ENCODE measurements at regions not wholly inside any gene's neighbourhood (a gene's known extent, or its start where the extent isn't known, plus 50 kb on each side); places are given as distances from the start of the nearest gene placed in this dataset.
"Not testable (repeated sequence)": the region's sequence is repeated elsewhere in the genome, so short reads cannot be mapped to it uniquely, and the experiment has no call there.

- no peak for TF ChIP-seq CTCF (IDR thresholded peaks at IDR 0.05; ENCODE audit: insufficient read depth, missing control alignments)
- FAIRE-seq = no peak
Measured at GRCh38 chr5:99788482-99788881, 746.7 kb upstream of the FAM174A start.

GRCh38 chr5:99775189-99775588 is 760.0 kb upstream of the FAM174A start:
- no peak for FAIRE-seq
- no peak for DNase-seq (ENCODE audit: insufficient read length, low spot score)
- TF ChIP-seq CTCF (IDR thresholded peaks at IDR 0.05; ENCODE audit: insufficient read depth, missing control alignments) = no peak

More at GRCh38 chr5:99788482-99788881, 746.7 kb upstream of the FAM174A start:
- DNase-seq (ENCODE audit: insufficient read length, low spot score) = no peak

GRCh38 chr5:99773290-99773689 is 761.9 kb upstream of the FAM174A start:
- FAIRE-seq = no peak
- DNase-seq (ENCODE audit: insufficient read length, low spot score) = no peak
- TF ChIP-seq CTCF (IDR thresholded peaks at IDR 0.05; ENCODE audit: insufficient read depth, missing control alignments) = no peak

GRCh38 chr5:99771296-99771695 is 763.9 kb upstream of the FAM174A start:
- no peak for TF ChIP-seq CTCF (IDR thresholded peaks at IDR 0.05; ENCODE audit: insufficient read depth, missing control alignments)
- DNase-seq (ENCODE audit: insufficient read length, low spot score) = no peak
- FAIRE-seq = no peak

GRCh38 chr5:99765011-99765410 is 770.2 kb upstream of the FAM174A start:
- no peak for DNase-seq (ENCODE audit: insufficient read length, low spot score)
- no peak for TF ChIP-seq CTCF (IDR thresholded peaks at IDR 0.05; ENCODE audit: insufficient read depth, missing control alignments)
- no peak for FAIRE-seq

GRCh38 chr5:99763021-99763774 is 772.0 kb upstream of the FAM174A start:
- no peak for TF ChIP-seq CTCF (IDR thresholded peaks at IDR 0.05; ENCODE audit: insufficient read depth, missing control alignments)
- FAIRE-seq = no peak

GRCh38 chr5:99747342-99747741 is 787.8 kb upstream of the FAM174A start:
- DNase-seq (ENCODE audit: insufficient read length, low spot score) = no peak
- TF ChIP-seq CTCF (IDR thresholded peaks at IDR 0.05; ENCODE audit: insufficient read depth, missing control alignments) = no peak
- FAIRE-seq = no peak

More at GRCh38 chr5:99763021-99763774, 772.0 kb upstream of the FAM174A start:
- DNase-seq (ENCODE audit: insufficient read length, low spot score) = no peak

GRCh38 chr5:99733146-99733545 is 802.0 kb upstream of the FAM174A start:
- FAIRE-seq; DNase-seq (ENCODE audit: insufficient read length, low spot score): not testable (repeated sequence)

GRCh38 chr5:99730653-99731052 is 801.8 kb upstream of the CHD1 start:
- peak; percentile 76 for FAIRE-seq
- DNase-seq (ENCODE audit: insufficient read length, low spot score) = not testable (repeated sequence)
